KMS-11 (cell line): ENCODE measurements at regions not wholly inside any gene's neighbourhood (a gene's known extent, or its start where the extent isn't known, plus 50 kb on each side); places are given as distances from the start of the nearest gene placed in this dataset.

Experiments used
- H2AFZ ChIP-seq: fragments of 200-600 bp; sonication (generic); 2 replicates; pipeline ENCODE4 v1.6.1; 2016; ENCODE audit warnings: antibody characterized with exemption, mixed run types, low read depth
- H3K27ac ChIP-seq: fragments of 200-600 bp; sonication (generic); 2 replicates; pipeline ENCODE4 v1.6.1; 2016; ENCODE audit warnings: mild to moderate bottlenecking, mixed run types
- H3K27me3 ChIP-seq: fragments of 200-600 bp; sonication (generic); 2 replicates; pipeline ENCODE4 v1.6.1; 2017; ENCODE audit warnings: mild to moderate bottlenecking, low read depth, mixed run types, moderate library complexity; ENCODE audit not compliant: insufficient read depth
- H3K36me3 ChIP-seq: fragments of 200-600 bp; sonication (generic); 2 replicates; pipeline ENCODE4 v1.6.1; 2017; ENCODE audit warnings: mild to moderate bottlenecking, mixed run types; ENCODE audit not compliant: insufficient read depth
- H3K4me1 ChIP-seq: fragments of 200-600 bp; sonication (generic); 2 replicates; pipeline ENCODE4 v1.6.1; 2016; ENCODE audit warnings: mild to moderate bottlenecking, low read depth, mixed run types; ENCODE audit not compliant: poor library complexity, severe bottlenecking
- H3K4me2 ChIP-seq: fragments of 200-600 bp; sonication (generic); 2 replicates; pipeline ENCODE4 v1.7.0; 2016; ENCODE audit warnings: mild to moderate bottlenecking, mixed run types
- H3K4me3 ChIP-seq: fragments of 200-600 bp; sonication (generic); IDR thresholded peaks from 2 replicates; pipeline ENCODE4 v1.6.1; 2017; ENCODE audit warnings: low read depth, low read length, mixed read lengths; ENCODE audit not compliant: insufficient read depth
- H3K79me2 ChIP-seq: fragments of 200-600 bp; sonication (generic); 2 replicates; pipeline ENCODE4 v1.6.1; 2016; ENCODE audit warnings: low read depth, mixed run types; ENCODE audit not compliant: insufficient read depth
- H3K9ac ChIP-seq: fragments of 200-600 bp; sonication (generic); 2 replicates; pipeline ENCODE4 v1.6.1; 2016; ENCODE audit warnings: mild to moderate bottlenecking, mixed run types
- H4K20me1 ChIP-seq: fragments of 200-600 bp; sonication (generic); 2 replicates; pipeline ENCODE4 v1.6.1; 2016; ENCODE audit warnings: mild to moderate bottlenecking, mixed run types; ENCODE audit not compliant: insufficient read depth
- CTCF ChIP-seq: fragments of 200-600 bp; sonication (generic); conservative IDR thresholded peaks from 2 replicates; pipeline ENCODE4 v1.6.1; 2017; ENCODE audit warnings: low read depth, mild to moderate bottlenecking, antibody characterized with exemption, low read length, moderate library complexity, mixed read lengths

- H3K4me2 ChIP-seq, result no peak overlapping the region
- H3K4me3 ChIP-seq, result no peak overlapping the region
- TF ChIP-seq CTCF, result no peak
- peaks cover 7% of the 10 kb centered on the region for H3K4me1 ChIP-seq
- H3K79me2 ChIP-seq, result no peaks in the 10 kb centered on the region
- no peak overlapping the region for H2AFZ ChIP-seq
- H4K20me1 ChIP-seq, result no peaks in the 10 kb centered on the region
- H3K9ac ChIP-seq, result no peak overlapping the region
- no peaks in the 10 kb centered on the region for H3K36me3 ChIP-seq
- no peaks in the 10 kb centered on the region for H3K27me3 ChIP-seq
- no peak overlapping the region for H3K27ac ChIP-seq
Measured at GRCh38 chr2:37796481-37796880, 125.0 kb upstream of the CDC42EP3 start.

GRCh38 chr2:37797081-37797480, 125.6 kb upstream of the CDC42EP3 start:
- no peaks in the 10 kb centered on the region for H3K27me3 ChIP-seq
- no peak overlapping the region for H3K4me3 ChIP-seq
- no peak overlapping the region for H3K27ac ChIP-seq
- H4K20me1 ChIP-seq, result no peaks in the 10 kb centered on the region
- no peak overlapping the region for H2AFZ ChIP-seq
- H3K4me2 ChIP-seq, result no peak overlapping the region
- H3K36me3 ChIP-seq, result no peaks in the 10 kb centered on the region
- H3K79me2 ChIP-seq, result no peaks in the 10 kb centered on the region
- peaks cover 7% of the 10 kb centered on the region for H3K4me1 ChIP-seq
- H3K9ac ChIP-seq, result no peak overlapping the region
- no peak for TF ChIP-seq CTCF

GRCh38 chr2:37798315-37799005, 126.6 kb upstream of the RMDN2 start:
- Histone ChIP-seq H4K20me1 (no peaks in the 10 kb centered on the region), H3K27me3 (no peaks in the 10 kb centered on the region), H3K27ac (no peak overlapping the region), H3K4me3 (no peak overlapping the region), H3K36me3 (no peaks in the 10 kb centered on the region), H3K9ac (no peak overlapping the region), H2AFZ (no peak overlapping the region), H3K79me2 (no peaks in the 10 kb centered on the region), H3K4me2 (no peak overlapping the region), H3K4me1 (peaks cover 7% of the 10 kb centered on the region)
- TF ChIP-seq CTCF, result no peak

GRCh38 chr2:37800176-37800858, 124.8 kb upstream of the RMDN2 start:
- Histone ChIP-seq H3K79me2 (no peaks in the 10 kb centered on the region), H3K27ac (no peak overlapping the region), H2AFZ (no peak overlapping the region), H3K4me1 (no peaks in the 10 kb centered on the region), H3K9ac (no peak overlapping the region), H4K20me1 (no peaks in the 10 kb centered on the region), H3K27me3 (no peaks in the 10 kb centered on the region), H3K36me3 (no peaks in the 10 kb centered on the region), H3K4me2 (no peak overlapping the region), H3K4me3 (no peak overlapping the region)
- TF ChIP-seq CTCF, result no peak
